ENCODE measurements at regions not wholly inside any gene's neighbourhood (a gene's known extent, or its start where the extent isn't known, plus 50 kb on each side); places are given as distances from the start of the nearest gene placed in this dataset.

- DNase-seq (ENCODE audit: extremely low read depth, low read depth): no peak
- TF ChIP-seq CTCF (IDR thresholded peaks at IDR 0.05; ENCODE audit: low read depth, low read length): no peak
Observed at GRCh38 chr3:118666-119065, 77.9 kb upstream of the CHL1 start.

DNA sequence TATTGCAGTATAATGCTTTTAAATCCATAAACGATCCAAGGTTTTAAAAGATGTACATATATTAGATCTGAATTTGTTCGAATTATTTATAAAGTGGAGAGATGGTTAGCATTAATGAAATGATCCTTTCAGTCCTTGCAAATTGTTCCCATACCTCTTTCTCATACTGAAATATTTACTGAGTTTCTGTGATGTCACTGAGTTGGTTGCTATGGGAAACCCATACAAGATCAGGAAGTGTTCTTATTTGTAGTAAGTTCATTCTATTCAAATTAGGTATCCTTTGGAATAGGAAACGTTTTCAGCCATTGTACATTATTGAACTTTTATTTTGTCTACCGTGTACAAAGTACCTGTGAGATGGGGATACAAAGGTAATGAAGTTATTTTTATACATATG is 73.2 kb upstream of the CHL1 start:
- no peak for DNase-seq (ENCODE audit: extremely low read depth, low read depth)
- no peak for TF ChIP-seq CTCF (IDR thresholded peaks at IDR 0.05; ENCODE audit: low read depth, low read length)

DNA sequence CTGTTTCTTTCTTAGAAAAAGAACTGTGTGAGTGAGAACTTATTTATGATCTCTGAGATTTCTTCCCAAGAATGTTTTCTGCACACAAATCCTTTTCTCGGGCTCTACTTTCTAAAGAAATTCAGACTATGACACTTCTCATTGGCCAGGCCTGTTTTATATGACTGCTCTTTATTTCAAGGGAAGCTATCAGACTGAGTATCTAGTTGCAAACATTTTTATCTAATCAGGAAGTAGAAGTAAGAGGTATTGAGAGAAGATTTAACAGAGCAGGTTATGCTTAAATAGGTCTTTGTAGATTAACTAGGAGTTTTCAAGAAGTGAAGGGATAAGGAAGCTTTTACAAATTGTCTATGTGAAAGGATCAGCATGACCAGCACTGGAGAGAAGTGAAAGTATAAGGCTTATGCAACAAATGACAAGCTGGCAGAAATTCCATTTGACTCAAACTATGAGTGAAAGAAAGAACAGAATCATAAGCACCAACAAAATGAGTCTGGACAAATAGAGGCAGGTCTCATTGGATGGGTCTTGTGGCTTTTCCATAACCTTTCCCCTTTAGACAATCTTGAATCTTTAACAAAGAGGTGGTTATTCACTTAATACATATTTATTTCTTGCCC is 71.9 kb upstream of the CHL1 start:
- DNase-seq (ENCODE audit: extremely low read depth, low read depth): no peak
- TF ChIP-seq CTCF (IDR thresholded peaks at IDR 0.05; ENCODE audit: low read depth, low read length): no peak

DNA sequence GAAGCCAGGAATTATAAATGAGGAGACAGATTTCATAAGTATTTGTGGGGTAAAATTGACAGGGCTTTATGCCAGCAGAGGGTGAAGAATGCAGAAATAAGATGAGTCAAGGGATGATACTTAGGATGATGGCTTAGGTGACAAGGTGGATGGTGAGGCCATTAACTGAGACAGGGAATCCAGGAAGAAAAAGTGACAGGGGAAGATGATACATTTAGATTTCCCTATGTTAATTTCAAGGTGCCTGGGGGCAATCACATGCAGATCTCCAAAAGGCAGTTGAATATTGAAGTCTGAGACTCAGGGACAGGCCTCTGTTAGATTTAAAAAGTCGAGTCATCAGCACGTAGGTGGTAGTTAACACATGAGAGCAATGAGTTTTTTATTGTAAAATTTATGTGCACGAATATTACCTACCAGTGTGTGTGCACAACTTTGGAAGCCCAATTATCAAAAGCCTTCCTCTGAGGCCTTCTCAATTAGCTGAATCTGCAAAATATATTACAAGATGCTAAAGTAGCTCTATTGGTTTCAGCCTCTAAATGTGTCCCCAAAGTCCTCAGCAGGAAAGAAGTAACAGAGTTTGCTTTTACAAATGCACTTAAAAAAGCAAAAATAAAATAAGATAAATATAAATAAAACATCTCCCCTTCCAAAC is 67.9 kb upstream of the CHL1 start:
- TF ChIP-seq CTCF (IDR thresholded peaks at IDR 0.05; ENCODE audit: low read depth, low read length): no peak
- no peak for DNase-seq (ENCODE audit: extremely low read depth, low read depth)

GRCh38 chr3:131151-131888 is 65.2 kb upstream of the CHL1 start:
- no peak for TF ChIP-seq CTCF (IDR thresholded peaks at IDR 0.05; ENCODE audit: low read depth, low read length)
- no peak for DNase-seq (ENCODE audit: extremely low read depth, low read depth)

DNA sequence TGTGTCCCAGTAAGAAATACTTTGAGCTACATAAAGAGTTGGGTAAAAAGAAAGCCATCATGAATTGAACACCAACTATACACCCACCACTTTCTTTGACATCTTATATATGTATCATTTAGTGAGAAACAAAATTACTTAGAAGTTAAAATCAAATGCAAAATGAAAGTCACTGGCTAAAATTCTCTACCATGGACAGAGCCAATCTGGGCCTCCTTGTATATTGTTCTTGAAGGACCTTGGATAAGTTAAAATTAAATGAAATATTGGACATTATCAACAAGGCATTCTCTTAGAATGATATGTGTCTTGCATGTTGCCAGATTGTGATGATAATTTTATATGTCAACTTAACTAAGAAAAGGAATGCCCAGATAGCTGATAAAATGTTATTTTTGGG is 64.2 kb upstream of the CHL1 start:
- no peak for TF ChIP-seq CTCF (IDR thresholded peaks at IDR 0.05; ENCODE audit: low read depth, low read length)
- no peak for DNase-seq (ENCODE audit: extremely low read depth, low read depth)

- TF ChIP-seq CTCF (IDR thresholded peaks at IDR 0.05; ENCODE audit: low read depth, low read length): no peak
- DNase-seq (ENCODE audit: extremely low read depth, low read depth): no peak
Observed at GRCh38 chr3:132904-133303, 63.7 kb upstream of the CHL1 start.
